Spinal cord (tissue), 9 donors: ENCODE measurements at regions not wholly inside any gene's neighbourhood (a gene's known extent, or its start where the extent isn't known, plus 50 kb on each side); places are given as distances from the start of the nearest gene placed in this dataset.

ENCODE experiments used
- DNase-seq, 6 donors: peaks; one replicate each; pipeline versions ENCODE4 v3.0.0 to v3.0.0-alpha.2; 2013 to 2015; ENCODE audit warnings: low spot score in 6 of 6, low read depth in 4 of 6
- H3K27ac ChIP-seq: one replicate; pipeline ENCODE4 v1.5.1; 2013; ENCODE audit warnings: low read depth, low read length, control low read depth
- H3K27me3 ChIP-seq: one replicate; pipeline ENCODE4 v1.6.1; 2013; ENCODE audit warnings: low read length; ENCODE audit not compliant: control insufficient read depth, insufficient read depth
- H3K36me3 ChIP-seq: one replicate; pipeline ENCODE4 v1.6.1; 2013; ENCODE audit warnings: low read length; ENCODE audit not compliant: control insufficient read depth, insufficient read depth
- H3K4me1 ChIP-seq: one replicate; pipeline ENCODE4 v1.6.1; 2013; ENCODE audit warnings: low read length; ENCODE audit not compliant: control insufficient read depth, insufficient read depth
- H3K4me3 ChIP-seq: one replicate; pipeline ENCODE4 v1.5.1; 2013; ENCODE audit warnings: low read depth, low read length, control low read depth
- H3K9me3 ChIP-seq: one replicate; pipeline ENCODE4 v1.6.1; 2013; ENCODE audit warnings: low read length; ENCODE audit not compliant: control insufficient read depth, insufficient read depth
- WGBS: methylation state at CpG from one replicate; pipeline ENCODE4 v1.1.5; 2013; ENCODE audit warnings: missing lambda C conversion rate; ENCODE audit not compliant: insufficient coverage; 5-methylcytosine and 5-hydroxymethylcytosine counted together
- donor health status: healthy.

DNA sequence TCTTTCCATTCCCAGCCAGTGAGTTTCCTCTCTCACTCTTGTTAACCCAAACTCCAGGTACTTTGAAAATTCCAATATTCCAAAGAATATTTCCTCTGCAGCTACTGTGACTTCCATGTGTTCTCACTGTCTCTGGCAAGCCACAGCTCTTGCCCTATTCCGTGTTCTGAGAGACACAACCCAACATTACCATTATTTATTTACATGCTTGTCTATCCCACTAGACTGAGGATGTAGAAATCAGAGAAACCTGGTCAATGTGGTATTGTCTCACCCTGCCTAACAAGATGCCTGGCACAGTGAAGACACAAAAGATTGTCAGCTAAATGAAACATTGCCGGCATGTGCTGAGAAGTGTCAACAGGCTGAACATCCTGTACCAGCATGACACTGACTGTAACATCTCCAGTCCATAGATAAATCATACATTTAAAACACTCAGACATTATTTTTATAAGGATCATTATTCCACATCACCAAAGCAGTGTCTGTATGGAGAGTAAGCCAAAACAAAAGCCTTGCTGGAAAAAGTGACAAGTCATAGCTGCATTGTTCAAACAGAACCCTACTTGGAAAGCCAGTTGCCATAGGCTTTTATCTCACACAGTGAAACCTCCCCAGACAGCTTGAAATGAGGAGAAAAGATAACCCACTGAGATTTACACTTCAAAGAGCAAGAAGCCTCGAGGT lies 72.3 kb downstream of the SIPA1L2 start:
- H3K9me3 ChIP-seq: no peaks in the 10 kb centered on the region
- 61% methylated on average over 2 of the region's 3 CpGs for WGBS
- no peaks in the 10 kb centered on the region for H3K27me3 ChIP-seq
- H3K36me3 ChIP-seq: no peaks in the 10 kb centered on the region
- H3K27ac ChIP-seq: no peak overlapping the region
- H3K4me1 ChIP-seq: peaks cover 14% of the 10 kb centered on the region
- no peak for DNase-seq
- no peak overlapping the region for H3K4me3 ChIP-seq

DNA sequence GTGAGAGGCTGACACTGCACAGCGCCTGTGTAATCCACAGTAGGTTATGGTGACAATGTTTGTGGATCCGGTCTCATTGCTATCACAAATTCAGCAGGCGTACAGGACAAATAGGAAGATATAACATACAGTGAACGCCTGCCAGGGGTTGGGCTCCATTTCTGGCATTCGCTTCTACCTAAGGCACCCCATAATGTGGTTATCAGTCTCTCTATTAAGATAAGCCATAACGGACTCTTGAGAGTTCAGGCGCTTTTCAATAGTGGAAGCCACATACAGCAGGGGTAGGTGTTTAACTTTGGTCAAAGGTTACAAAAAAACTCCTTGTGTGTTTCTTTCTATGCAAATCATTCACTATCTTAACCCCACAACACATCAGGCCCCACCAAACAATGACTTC lies 72.8 kb downstream of the SIPA1L2 start:
- no peaks in the 10 kb centered on the region for H3K36me3 ChIP-seq
- H3K4me1 ChIP-seq: peaks cover 14% of the 10 kb centered on the region
- no peaks in the 10 kb centered on the region for H3K27me3 ChIP-seq
- H3K27ac ChIP-seq: no peak overlapping the region
- DNase-seq: no peak
- H3K4me3 ChIP-seq: no peak overlapping the region
- 100% methylated on average over 1 of the region's 7 CpGs for WGBS
- H3K9me3 ChIP-seq: no peaks in the 10 kb centered on the region

DNA sequence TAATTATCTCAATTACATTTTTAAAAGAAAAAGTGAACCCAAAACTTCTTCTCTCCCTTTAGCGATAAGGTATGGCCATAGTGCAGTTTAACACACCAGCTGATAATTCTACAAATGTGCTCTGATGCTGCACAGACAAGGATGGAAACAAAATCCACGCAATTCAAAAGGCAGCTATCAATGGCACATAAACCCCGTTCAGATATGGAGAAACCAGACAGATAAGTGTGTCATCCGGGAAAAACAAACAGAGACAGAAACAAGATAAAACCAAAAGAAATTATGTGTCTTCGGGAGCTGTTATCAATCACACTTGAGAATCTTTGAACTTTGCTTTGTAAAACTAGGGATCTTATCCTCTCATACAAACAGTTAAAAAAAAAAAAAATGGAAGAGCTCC lies 73.6 kb downstream of the SIPA1L2 start:
- H3K4me1 ChIP-seq: peaks cover 11% of the 10 kb centered on the region
- 100% methylated on average over 2 of the region's 5 CpGs for WGBS
- no peak for DNase-seq
- H3K36me3 ChIP-seq: no peaks in the 10 kb centered on the region
- H3K4me3 ChIP-seq: no peak overlapping the region
- H3K27ac ChIP-seq: no peak overlapping the region
- H3K9me3 ChIP-seq: no peaks in the 10 kb centered on the region
- H3K27me3 ChIP-seq: no peaks in the 10 kb centered on the region

DNA sequence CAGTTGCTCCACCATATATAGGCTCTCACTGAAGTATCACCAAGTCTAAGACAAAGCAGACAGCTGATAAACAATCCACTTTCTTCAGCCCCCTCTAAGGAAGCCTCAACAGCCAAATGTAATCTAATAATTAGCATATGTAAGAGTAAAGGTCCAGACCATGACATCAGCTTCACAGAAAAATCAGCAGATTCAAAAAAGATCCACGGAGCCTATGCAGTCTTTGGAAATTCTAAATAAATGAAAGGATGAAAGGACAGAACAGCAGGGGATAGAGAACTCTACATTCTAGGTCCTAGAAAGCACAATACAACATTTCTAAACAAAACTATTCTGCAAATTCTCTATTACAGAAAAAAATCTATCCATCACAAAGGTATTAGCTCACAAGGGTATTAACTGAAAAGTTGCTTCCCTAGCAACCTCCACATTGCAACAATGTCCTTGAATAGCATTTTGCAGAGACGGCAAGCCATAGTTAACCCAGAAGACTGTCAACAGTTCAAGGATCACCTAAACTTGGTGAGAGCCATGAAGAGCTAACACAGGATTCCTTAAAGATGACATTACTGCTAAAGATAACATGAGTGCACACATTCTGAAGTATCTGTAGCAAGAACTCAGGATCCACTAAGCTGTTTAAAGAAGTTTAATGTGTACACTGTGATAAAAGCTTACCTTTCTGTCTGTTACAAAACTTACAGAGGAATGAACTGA lies 74.3 kb downstream of the SIPA1L2 start:
- H3K27ac ChIP-seq: no peak overlapping the region
- no peaks in the 10 kb centered on the region for H3K36me3 ChIP-seq
- no CpG with 5 or more reads among the region's 2 CpGs for WGBS
- H3K27me3 ChIP-seq: no peaks in the 10 kb centered on the region
- peaks cover 11% of the 10 kb centered on the region for H3K4me1 ChIP-seq
- H3K9me3 ChIP-seq: no peaks in the 10 kb centered on the region
- no peak for DNase-seq
- no peak overlapping the region for H3K4me3 ChIP-seq

DNA sequence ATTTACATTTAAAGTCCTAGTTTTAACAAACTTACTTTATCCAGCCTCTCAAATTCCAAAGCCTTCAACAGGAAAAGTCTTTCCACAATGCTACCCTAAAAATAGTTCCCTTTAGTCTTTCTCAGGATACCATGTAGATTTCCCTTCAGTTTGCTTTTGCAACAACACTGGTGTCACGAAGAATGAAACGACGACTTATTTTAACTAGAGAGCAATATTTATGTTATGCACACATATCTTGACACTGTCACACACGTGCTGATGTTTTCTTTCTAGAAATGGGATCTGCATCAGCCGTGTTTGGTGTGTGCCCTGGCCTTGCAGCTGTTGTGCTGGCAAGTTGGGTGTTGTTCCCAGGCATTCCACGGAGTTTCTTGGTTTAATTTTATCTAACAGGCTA lies 75.5 kb downstream of the SIPA1L2 start:
- Histone ChIP-seq H3K4me3 (no peak overlapping the region), H3K9me3 (no peaks in the 10 kb centered on the region), H3K27me3 (no peaks in the 10 kb centered on the region), H3K27ac (no peak overlapping the region), H3K36me3 (no peaks in the 10 kb centered on the region), H3K4me1 (peaks cover 8% of the 10 kb centered on the region)
- DNase-seq: no peak
- WGBS: no CpG with 5 or more reads among the region's 6 CpGs

DNA sequence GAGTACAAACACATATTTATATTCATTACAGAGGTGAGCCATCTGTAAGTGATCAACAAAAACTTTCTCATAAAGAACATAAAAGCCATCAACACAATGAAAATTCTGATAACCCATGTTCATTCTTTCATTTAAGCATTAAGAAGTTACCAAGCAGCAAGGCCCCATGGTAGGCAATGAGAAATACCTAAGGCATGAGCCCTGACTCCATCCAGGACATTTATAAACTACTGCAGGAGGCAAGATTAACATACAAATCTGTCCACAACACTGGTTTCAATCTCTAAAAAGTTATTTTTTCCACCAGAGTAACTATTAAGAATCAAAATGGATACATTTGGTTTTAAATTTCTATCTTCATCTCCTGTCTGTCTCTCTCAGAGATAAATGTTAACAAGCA lies 76.1 kb downstream of the SIPA1L2 start:
- H3K27ac ChIP-seq: peak overlapping the region; percentile 10
- H3K27me3 ChIP-seq: no peaks in the 10 kb centered on the region
- H3K4me1 ChIP-seq: peaks cover 11% of the 10 kb centered on the region
- H3K36me3 ChIP-seq: no peaks in the 10 kb centered on the region
- H3K4me3 ChIP-seq: no peak overlapping the region
- no peak for DNase-seq
- no peaks in the 10 kb centered on the region for H3K9me3 ChIP-seq

DNA sequence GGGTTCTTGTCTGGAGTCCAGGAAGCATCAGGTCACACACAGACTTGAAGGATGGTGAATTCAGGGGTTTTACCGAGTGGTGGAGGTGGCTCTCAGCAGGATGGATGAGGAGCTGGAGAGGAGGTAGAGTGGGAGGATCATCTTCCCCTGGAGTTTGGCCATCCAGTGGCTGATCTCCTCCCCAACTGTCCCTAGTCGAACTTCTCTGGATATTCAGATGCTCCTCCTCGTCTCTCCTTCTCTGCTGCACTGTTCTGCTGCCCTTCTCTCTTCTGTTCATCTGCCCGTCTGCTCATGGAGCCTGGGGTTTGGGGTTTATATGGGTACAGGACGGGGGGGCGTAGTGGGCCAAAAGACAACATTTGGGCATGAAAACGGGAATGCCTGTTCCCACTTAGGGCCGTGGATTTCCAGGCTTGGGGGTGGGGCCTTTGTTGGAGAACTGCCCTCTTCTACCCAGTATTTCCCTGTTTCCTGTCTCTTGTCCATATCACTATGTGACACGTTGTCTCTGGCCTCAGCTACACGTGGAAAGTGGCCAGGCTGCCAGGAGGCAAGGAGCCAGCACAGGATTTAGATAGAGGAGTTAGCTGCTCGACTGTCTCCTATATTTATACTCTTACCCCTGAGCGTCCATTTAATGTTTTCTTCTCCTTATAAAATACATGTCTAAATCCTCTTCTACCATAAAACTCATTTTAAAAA lies 76.7 kb downstream of the SIPA1L2 start:
- Histone ChIP-seq H3K9me3 (no peaks in the 10 kb centered on the region), H3K4me3 (no peak overlapping the region), H3K36me3 (no peaks in the 10 kb centered on the region), H3K4me1 (peaks cover 15% of the 10 kb centered on the region), H3K27me3 (no peaks in the 10 kb centered on the region), H3K27ac (no peak overlapping the region)
- 83% methylated on average over 5 of the region's 12 CpGs for WGBS
- DNase-seq: peak in 1 of 6 donors; percentile 34

DNA sequence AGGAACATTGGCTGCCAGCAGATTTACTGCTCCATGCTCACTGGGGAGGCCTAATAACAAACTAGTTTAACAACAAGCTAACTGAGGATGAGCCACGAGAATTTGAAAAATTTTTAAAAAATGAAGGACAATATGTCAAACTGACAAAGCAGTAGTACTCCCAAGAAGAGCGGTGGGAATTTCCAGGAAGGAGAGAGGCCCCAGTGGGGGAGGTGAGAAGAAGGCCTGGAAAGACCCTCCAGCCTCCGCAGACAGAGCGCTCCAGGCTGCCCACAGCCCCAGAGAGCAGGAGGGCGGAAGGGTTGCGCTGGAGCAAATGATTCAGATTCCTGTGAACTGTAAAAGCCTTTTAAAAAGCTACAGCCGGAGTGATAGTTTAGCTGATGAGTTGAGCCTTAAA lies 78.5 kb downstream of the SIPA1L2 start:
- Histone ChIP-seq H3K27me3 (no peaks in the 10 kb centered on the region), H3K4me1 (peaks cover 15% of the 10 kb centered on the region), H3K4me3 (no peak overlapping the region), H3K9me3 (no peaks in the 10 kb centered on the region), H3K36me3 (no peaks in the 10 kb centered on the region), H3K27ac (no peak overlapping the region)
- 81% methylated on average over 6 of the region's 7 CpGs for WGBS
- no peak for DNase-seq

DNA sequence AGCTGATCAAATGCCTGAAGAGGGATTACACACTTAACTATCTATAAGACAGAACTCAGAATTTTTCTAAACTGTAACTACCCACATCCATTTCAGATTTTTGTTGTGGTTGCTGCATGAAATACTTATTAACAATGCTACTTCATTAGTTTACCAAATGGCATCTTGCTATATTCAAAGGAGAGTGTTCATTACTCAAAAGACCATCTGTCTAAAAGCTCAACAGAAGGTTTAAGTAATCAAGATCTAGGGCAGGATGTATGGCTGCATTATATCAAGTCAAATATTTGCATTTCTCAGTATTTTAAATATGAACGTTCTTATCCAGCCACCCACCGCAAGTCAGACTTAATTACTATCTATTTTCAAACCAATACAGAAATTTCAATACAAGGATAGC lies 79.9 kb downstream of the SIPA1L2 start:
- WGBS: no CpG with 5 or more reads among the region's 2 CpGs
- DNase-seq: peak in 1 of 6 donors; percentile 53
- Histone ChIP-seq H3K9me3 (no peaks in the 10 kb centered on the region), H3K4me1 (peaks cover 15% of the 10 kb centered on the region), H3K27me3 (no peaks in the 10 kb centered on the region), H3K36me3 (no peaks in the 10 kb centered on the region), H3K27ac (no peak overlapping the region), H3K4me3 (no peak overlapping the region)
